DMS79 (cell line): ENCODE measurements at regions not wholly inside any gene's neighbourhood (a gene's known extent, or its start where the extent isn't known, plus 50 kb on each side); places are given as distances from the start of the nearest gene placed in this dataset.
"Not testable (repeated sequence)": the region's sequence is repeated elsewhere in the genome, so short reads cannot be mapped to it uniquely, and the experiment has no call there.

Experiments used
- DNase-seq: peaks from one replicate; lab custom pipeline; 2025; lab: John Stamatoyannopoulos, UW

GRCh38 chr4:189773909-189774308 is 166.8 kb upstream of the FRG1 start:
- no peak for DNase-seq

DNA sequence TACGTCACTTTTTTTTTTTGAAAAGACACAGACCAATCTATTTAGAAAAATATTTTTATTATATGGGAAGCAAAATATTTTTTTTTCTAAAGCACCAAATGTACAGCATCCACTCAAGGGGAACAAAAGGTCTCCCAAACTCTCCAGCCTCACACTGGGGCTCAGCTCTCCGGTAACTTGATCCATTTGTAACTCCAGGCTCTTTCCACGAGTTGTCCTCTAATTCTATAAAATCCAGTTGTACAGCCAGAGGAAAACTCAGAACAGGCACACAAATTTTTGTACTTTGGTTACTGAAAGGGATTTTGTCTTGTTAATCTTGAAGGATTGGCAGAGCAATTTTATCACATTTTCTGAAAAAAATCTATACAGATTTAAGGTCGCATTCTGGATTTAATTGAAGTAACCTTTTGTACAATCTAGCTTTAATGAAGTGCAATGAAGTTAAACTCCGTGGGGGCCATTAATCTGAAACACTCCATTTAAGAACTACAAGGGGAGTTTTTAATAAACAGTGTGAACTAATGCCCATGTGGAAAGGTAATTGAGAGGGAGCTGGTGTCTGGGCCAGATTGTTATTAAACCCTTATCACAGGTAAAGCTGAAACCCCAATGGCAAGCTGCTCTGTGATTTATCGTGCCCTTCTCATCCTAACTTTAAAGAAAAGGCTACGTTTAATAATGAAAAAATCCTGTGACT is 161.2 kb upstream of the FRG1 start:
- no peak for DNase-seq

DNA sequence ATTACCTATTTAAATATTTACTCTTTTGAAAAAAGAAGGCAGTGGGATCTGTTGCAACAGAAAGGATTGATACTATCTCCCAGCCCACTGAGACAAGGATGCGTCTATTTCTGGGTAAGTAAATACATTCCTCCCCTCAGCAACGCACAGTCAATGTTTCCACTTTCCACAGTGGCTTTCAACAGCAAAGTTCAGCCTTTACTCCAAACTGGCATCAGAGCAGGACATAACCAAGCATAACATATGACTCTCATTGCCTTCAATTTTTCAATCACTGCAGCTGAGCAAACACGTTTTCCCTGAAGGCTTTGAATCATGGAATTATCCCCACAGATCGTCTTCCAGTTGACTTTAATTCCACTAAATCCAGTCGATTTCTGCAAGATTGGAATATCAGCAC is 160.3 kb upstream of the FRG1 start:
- DNase-seq = no peak

DNA sequence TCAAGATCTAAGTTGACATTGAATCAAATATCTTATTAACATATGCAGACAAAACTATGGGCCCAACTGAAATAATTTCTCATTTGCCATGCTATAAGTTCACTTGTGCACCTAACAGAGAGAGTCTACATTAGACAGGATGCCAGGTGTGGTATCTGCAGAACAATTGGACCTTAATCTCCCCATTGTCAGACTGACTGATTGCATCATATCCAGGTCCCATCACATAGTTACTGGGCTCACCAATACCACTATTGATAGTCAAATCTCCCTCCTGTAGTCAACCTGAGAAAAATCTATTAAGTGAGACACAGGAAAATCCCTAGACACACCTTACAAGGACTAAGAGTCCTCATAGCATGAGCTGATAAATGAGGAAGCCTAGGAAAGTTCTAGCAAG is 156.0 kb upstream of the FRG1 start:
- DNase-seq = no peak

DNA sequence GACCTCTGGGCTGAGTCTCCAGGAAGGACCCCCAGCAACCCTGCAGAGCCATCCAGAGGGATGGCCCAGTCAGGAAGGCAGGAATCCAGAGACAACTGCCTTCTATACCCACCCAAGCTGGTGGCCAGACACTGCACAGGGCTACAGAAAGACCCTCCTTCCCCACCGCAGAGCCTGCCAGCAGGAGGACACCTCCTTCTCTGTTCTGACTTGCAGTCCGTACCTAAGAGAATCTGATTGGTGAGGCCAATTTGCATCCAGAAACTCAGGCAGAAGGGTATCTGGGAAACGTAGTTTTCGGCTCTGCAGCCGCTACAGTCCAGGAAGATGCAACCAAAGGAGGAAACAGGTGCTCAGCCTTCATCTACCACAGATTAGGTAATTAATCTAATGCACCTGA is 155.4 kb upstream of the FRG1 start:
- DNase-seq = no peak

DNA sequence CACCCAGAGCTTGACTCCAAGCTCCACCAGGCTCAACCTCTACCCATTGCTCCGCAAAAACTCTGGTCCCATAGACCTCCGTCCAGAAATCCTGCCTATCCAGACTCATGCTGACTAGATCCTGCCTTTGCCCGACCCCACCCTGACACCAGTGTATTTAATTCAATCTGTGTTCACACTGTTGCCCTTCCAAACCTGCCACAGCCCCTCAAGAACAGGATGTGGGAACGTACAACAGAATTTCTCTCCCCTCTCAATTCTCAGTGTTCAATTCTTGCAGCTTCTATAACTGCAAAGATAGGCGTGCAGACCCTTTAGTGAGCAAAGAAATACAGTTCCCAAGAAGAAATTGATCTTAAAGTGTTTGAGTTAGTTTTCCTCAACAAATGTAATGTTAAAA is 154.2 kb upstream of the FRG1 start:
- DNase-seq = no peak

- DNase-seq = no peak
Measured at GRCh38 chr4:189787216-189788031, 153.2 kb upstream of the FRG1 start.

GRCh38 chr4:189792924-189793618 is 147.6 kb upstream of the FRG1 start:
- DNase-seq = no peak

GRCh38 chr4:189800545-189801088 is 140.1 kb upstream of the FRG1 start:
- no peak for DNase-seq

- no peak for DNase-seq
Measured at GRCh38 chr4:189802884-189803283, 137.8 kb upstream of the FRG1 start.

DNA sequence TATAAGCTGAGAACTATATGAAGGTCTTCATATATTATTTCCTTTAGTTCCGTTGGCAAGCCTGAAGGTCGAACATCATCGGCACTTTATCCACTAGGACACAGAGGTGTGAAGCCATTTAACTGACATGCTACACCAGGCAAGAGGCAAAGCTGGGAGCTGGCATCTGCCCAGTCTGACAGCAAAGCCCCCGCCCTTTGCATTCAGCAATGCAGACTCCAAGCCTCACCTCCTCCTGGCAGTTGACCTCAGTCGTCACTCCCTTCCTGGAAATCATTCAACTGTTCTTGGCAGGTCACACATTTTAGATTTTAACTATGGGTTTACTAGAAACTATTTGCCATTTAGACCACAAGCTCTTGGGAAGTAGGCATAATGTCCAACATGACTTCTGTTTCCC is 135.8 kb upstream of the FRG1 start:
- DNase-seq = no peak

DNA sequence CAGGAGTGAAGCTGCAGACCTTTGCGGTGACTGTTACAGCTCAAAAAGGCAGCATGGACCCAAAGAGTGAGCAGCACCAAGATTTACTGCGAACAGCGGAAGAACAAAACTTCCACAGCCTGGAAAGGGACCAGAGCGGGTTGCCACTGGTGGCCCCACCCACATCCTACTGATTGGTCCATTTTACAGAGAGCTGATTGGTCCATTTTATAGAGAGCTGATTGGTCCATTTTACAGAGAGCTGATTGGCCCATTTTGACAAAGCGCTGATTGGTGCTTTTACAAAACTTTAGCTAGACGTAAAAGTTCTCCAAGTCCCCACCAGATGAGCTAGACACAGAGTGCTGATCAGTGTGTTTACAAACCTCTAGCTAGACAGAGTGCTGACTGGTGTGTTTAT is 134.2 kb upstream of the FRG1 start:
- DNase-seq = no peak

- DNase-seq = no peak
Measured at GRCh38 chr4:189807031-189807430, 133.6 kb upstream of the FRG1 start.

GRCh38 chr4:189809241-189809735 is 131.4 kb upstream of the FRG1 start:
- no peak for DNase-seq

GRCh38 chr4:189809839-189810238 is 130.8 kb upstream of the FRG1 start:
- DNase-seq = no peak

DNA sequence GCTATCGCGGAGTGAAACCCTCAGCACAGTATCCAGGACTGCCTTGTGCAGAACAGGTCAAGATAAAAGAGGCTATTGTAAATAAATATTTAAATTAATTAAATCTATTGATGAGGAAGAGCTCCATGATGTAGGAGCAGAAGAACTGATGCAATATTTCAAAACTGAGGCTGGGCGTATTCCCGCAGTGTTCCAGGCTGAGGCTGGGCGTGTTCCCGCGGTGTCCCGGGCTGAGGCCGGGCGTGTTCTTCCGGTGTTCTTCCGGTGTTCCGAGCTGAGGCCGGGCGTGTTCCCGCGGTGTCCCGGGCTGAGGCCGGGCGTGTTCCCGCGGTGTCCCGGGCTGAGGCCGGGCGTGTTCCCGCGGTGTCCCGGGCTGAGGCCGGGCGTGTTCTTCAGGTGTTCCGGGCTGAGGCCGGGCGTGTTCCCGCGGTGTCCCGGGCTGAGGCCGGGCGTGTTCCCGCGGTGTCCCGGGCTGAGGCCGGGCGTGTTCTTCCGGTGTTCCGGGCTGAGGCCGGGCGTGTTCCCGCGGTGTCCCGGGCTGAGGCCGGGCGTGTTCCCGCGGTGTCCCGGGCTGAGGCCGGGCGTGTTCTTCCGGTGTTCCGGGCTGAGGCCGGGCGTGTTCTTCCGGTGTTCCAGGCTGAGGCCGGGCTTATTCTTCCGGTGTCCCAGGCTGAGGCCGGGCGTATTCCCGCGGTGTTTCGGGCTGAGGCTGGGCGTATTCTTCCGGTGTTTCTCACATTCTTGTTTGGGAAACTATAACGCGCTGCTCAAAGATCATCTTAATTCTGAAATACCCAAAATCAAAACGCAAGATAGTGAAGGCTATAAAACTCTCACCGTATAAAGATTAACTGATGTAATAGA is 130.1 kb upstream of the FRG1 start:
- DNase-seq = not testable (repeated sequence)

DNA sequence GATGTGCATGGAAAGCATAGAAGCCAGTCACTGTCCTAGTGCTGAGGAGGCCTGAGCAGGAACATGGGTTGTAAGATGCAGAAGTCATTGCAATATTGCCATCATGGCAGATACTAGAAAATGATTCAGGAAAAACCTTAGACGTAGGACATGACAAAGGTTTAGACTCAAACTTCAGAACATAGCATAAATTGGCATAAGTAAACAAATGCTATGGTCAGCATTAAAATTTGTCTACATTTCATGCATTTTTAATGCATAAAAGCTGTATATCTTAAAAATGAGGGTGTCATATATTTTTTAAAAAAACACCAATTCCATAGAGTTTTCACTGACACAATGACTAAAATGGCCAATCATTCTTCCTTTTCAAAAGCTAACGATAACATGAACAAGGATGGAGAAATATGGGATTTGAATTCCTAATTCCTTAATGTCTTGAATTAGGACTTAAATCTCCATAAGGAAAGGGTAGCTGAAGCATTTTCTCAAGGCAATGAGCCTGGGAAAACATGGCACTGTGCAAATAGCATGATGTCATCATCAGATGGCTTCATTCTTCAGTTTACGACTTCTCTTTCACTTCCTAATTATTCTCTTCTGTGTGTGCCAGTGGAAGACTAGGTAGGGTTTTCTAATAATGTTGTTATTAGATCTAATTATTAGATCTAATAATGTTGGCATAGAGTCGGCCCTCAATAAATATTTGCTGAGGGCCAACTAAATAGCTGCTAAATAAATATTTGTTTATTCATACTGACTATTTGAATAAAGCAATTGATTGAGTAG is 125.1 kb upstream of the FRG1 start:
- no peak for DNase-seq

- DNase-seq = no peak
Measured at GRCh38 chr4:189822326-189822725, 118.3 kb upstream of the FRG1 start.

DNA sequence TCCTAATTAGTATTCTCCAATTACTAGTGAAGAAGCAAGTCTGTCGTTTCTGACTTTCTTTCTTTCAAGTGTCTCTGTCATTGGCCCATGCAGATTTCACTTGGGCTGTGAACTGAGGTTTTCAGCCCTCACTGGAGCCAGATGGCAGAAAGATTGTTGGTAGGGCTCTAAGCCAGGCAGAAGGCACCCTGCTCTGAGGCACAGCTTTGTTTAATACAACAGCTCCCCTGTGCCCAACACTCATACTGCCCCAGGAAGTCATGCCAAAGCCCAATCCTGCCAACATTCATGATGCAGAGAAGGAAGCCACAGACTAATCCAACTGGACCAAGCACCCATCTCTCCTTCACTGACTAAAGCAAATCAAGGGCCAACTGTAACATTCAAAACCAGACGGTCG is 117.1 kb upstream of the FRG1 start:
- DNase-seq = no peak

- DNase-seq = no peak
Measured at GRCh38 chr4:189825466-189825865, 115.2 kb upstream of the FRG1 start.

GRCh38 chr4:189826657-189827056 is 114.0 kb upstream of the FRG1 start:
- DNase-seq = no peak
